ENCODE measurements at regions not wholly inside any gene's neighbourhood (a gene's known extent, or its start where the extent isn't known, plus 50 kb on each side); places are given as distances from the start of the nearest gene placed in this dataset.
"Not testable (repeated sequence)": the region's sequence is repeated elsewhere in the genome, so short reads cannot be mapped to it uniquely, and the experiment has no call there.

- not testable (repeated sequence) for DNase-seq
These were observed 1128.9 kb downstream of the GATA3 start for GRCh38 chr10:9183197-9183880.

GRCh38 chr10:9188022-9188810 lies 1133.7 kb downstream of the GATA3 start:
- no peak for DNase-seq

GRCh38 chr10:9189448-9189847 lies 1135.0 kb downstream of the GATA3 start:
- no peak for DNase-seq

GRCh38 chr10:9193120-9193519 lies 1138.6 kb downstream of the GATA3 start:
- DNase-seq = no peak

- DNase-seq = no peak
These were observed 1140.9 kb downstream of the GATA3 start for GRCh38 chr10:9195385-9195784.

- no peak for DNase-seq
These were observed 1144.1 kb downstream of the GATA3 start for GRCh38 chr10:9198611-9199010.

GRCh38 chr10:9205558-9205957 lies 1151.1 kb downstream of the GATA3 start:
- DNase-seq = no peak

GRCh38 chr10:9209105-9209798 lies 1154.8 kb downstream of the GATA3 start:
- DNase-seq = peak; percentile 50

GRCh38 chr10:9211228-9211627 lies 1156.7 kb downstream of the GATA3 start:
- no peak for DNase-seq

- no peak for DNase-seq
These were observed 1160.1 kb downstream of the GATA3 start for GRCh38 chr10:9214618-9215017.

- no peak for DNase-seq
These were observed 1160.6 kb downstream of the GATA3 start for GRCh38 chr10:9215121-9215520.

- DNase-seq = no peak
These were observed 1165.4 kb downstream of the GATA3 start for GRCh38 chr10:9219860-9220259.

GRCh38 chr10:9222917-9223316 lies 1168.4 kb downstream of the GATA3 start:
- DNase-seq = no peak

GRCh38 chr10:9227679-9228365 lies 1173.3 kb downstream of the GATA3 start:
- DNase-seq = no peak

GRCh38 chr10:9228771-9229170 lies 1174.3 kb downstream of the GATA3 start:
- no peak for DNase-seq

- no peak for DNase-seq
These were observed 1175.3 kb downstream of the GATA3 start for GRCh38 chr10:9229702-9230244.

- DNase-seq = no peak
These were observed 1176.1 kb downstream of the GATA3 start for GRCh38 chr10:9230625-9231024.

- DNase-seq = no peak
These were observed 1179.7 kb downstream of the GATA3 start for GRCh38 chr10:9234191-9234590.

- DNase-seq = no peak
These were observed 1183.6 kb downstream of the GATA3 start for GRCh38 chr10:9238041-9238440.

GRCh38 chr10:9239298-9239697 lies 1184.8 kb downstream of the GATA3 start:
- DNase-seq = no peak

- no peak for DNase-seq
These were observed 1189.5 kb downstream of the GATA3 start for GRCh38 chr10:9243941-9244411.

GRCh38 chr10:9244864-9245263 lies 1190.4 kb downstream of the GATA3 start:
- no peak for DNase-seq

- no peak for DNase-seq
These were observed 1198.6 kb downstream of the GATA3 start for GRCh38 chr10:9253121-9253520.
